HL-60 (cell line): ENCODE measurements at regions not wholly inside any gene's neighbourhood (a gene's known extent, or its start where the extent isn't known, plus 50 kb on each side); places are given as distances from the start of the nearest gene placed in this dataset.

Experiments used
- DNase-seq, 2 experiments: peaks; one replicate each; pipeline ENCODE4 v3.0.0-alpha.2; 2010 to 2020; ENCODE audit warnings: low read depth in 1 of 2, low spot score in 1 of 2
- H3K27ac ChIP-seq: fragments of 250-450 bp; sonication (Bioruptor Pico); replicated peaks from 2 replicates; pipeline ENCODE4 v1.5.1; 2020; ENCODE audit warnings: mild to moderate bottlenecking, moderate library complexity
- H3K27me3 ChIP-seq: fragments of 250-450 bp; sonication (Bioruptor Pico); 2 replicates; pipeline ENCODE4 v1.5.1; 2021; ENCODE audit warnings: mild to moderate bottlenecking, moderate library complexity; ENCODE audit not compliant: insufficient read depth, poor library complexity, severe bottlenecking
- H3K4me3 ChIP-seq: replicated peaks from 2 replicates; pipeline ENCODE4 v1.5.1; 2011; ENCODE audit warnings: mild to moderate bottlenecking, control low read depth, low read length; ENCODE audit not compliant: insufficient read depth
- CTCF ChIP-seq: IDR thresholded peaks from one replicate; pipeline ENCODE4 v1.5.1; 2011; ENCODE audit warnings: low read length, control low read depth, inconsistent platforms; ENCODE audit not compliant: insufficient read depth
- GABPA ChIP-seq: IDR thresholded peaks from 2 replicates; pipeline ENCODE4 v1.6.1; 2012; ENCODE audit warnings: low read depth
- POLR2AphosphoS5 ChIP-seq: IDR thresholded peaks from 2 replicates; pipeline ENCODE4 v1.6.1; 2012; ENCODE audit warnings: low read depth
- REST ChIP-seq: IDR thresholded peaks from 2 replicates; pipeline ENCODE4 v1.6.1; 2012; ENCODE audit warnings: low read depth; ENCODE audit not compliant: insufficient replicate concordance
- SPI1 ChIP-seq: IDR thresholded peaks from 2 replicates; pipeline ENCODE4 v1.6.1; 2012; ENCODE audit warnings: low read depth, mild to moderate bottlenecking, borderline replicate concordance

DNA sequence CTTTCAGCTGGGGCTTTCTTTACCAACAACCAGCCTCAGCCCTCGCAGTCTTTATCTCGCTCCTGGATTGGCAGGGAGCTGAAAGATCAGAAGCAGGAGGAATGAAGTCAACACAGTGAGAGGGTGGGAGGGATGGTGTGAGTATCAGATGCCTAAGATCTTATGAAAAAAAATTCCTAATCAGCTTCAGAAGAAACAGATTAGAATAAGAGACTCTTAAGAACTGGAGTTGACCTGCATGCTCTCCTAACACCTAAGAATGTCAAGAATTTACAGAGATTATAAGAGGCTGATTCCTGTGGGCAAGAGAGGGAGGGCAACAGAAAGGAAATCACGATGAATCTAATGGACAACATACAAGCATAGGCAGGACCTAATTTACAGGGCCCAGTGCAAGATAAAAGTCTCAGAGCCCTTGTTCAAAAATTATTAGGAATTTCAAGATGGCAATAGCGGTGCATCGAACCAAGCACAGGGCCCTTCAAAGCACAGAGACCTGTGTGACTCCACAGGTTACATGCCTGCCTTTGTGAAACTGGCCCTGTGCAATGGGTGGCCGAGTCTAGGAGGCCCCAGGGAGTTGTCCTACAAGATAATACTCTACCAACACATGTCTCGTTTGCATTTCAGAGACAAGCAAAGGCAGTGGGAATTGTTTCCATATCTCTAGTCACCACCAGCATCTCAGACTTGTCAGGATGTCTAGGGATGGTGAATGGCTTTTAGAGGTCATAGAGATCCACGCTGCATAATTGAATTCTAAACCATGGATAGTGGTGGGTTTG, 65.3 kb upstream of the PPP2R5A start:
- TF ChIP-seq CTCF (no peak), GABPA (no peak), SPI1 (no peak), REST (no peak)
- Histone ChIP-seq H3K27ac (no peak overlapping the region), H3K27me3 (no peaks in the 10 kb centered on the region), H3K4me3 (no peak overlapping the region)
- no peak for DNase-seq

GRCh38 chr1:212221801-212222200, 63.4 kb upstream of the PPP2R5A start:
- TF ChIP-seq REST (no peak), CTCF (no peak), POLR2AphosphoS5 (no peak), GABPA (no peak), SPI1 (no peak)
- Histone ChIP-seq H3K27me3 (no peaks in the 10 kb centered on the region), H3K4me3 (no peak overlapping the region), H3K27ac (no peak overlapping the region)
- no peak for DNase-seq

GRCh38 chr1:212224102-212224501, 61.1 kb upstream of the PPP2R5A start:
- TF ChIP-seq SPI1 = no peak
- TF ChIP-seq CTCF = no peak
- TF ChIP-seq GABPA = no peak
- no peak for TF ChIP-seq POLR2AphosphoS5
- no peak for TF ChIP-seq REST
- no peak for DNase-seq
- Histone ChIP-seq H3K4me3 (no peak overlapping the region), H3K27ac (no peak overlapping the region), H3K27me3 (no peaks in the 10 kb centered on the region)
